GM19025 (cell line): ENCODE measurements at regions not wholly inside any gene's neighbourhood (a gene's known extent, or its start where the extent isn't known, plus 50 kb on each side); places are given as distances from the start of the nearest gene placed in this dataset.

Source experiments
- ATAC-seq: cut with Tn5 transposase; IDR thresholded peaks from one replicate; pipeline ENCODE4 v1.9.1; 2021; ENCODE audit warnings: mild to moderate bottlenecking, low read depth, moderate library complexity; ENCODE audit not compliant: unreplicated experiment

DNA sequence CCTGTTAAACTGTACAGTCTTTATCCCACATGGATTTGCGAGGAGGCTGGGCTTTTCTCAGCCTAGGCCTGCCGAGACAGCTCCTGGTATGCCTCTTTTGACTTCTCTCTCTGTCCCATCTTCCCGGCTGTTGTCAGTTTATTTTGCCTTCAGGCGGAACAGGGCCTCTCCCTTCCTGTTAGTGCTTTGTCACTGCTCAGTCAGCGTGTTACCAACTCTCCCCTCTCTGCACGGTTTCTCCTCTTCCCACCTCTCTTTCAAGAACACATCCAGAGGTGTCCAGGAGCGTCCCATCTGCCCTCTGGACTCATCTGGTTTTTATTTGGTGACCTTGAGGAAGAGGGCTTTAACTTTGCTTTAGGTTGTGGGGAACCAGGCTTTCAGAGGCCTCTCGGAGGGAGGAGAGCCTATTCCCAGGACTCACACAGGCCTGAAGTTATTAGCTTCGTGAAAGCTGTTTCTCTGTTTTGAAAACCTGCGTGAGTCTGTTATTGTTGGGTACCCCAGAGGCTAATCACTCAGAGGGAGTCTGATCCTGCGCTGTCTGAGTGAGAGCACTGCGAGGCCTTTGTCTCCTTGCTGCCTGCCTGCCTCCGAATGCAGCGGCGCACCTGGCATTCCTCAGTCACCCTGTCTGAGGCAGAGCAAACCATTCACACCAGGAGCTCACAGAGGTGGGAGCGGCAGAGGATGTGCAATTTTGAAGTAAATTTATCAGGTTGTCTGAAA, 234.4 kb upstream of the MPDZ start:
- ATAC-seq = no peak

DNA sequence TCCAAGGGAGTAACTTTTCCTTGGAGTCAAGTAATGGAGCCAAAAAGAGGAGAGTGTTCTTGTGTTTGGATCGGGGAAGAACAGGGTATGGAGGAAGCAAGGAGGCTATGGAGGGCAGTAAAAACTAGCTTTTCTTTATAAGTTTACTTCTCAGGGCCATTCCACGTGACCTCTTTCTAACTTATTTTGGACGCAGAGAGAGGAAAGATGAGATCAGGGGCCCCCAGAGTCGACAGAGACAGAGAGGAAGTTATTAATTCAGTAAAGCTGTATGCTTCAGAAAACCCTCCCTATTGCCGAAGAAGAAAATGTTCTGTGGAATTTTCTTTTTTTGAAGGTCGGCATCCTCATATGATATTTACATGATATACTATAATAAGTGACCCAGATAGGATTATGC, 233.8 kb upstream of the MPDZ start:
- ATAC-seq = no peak

DNA sequence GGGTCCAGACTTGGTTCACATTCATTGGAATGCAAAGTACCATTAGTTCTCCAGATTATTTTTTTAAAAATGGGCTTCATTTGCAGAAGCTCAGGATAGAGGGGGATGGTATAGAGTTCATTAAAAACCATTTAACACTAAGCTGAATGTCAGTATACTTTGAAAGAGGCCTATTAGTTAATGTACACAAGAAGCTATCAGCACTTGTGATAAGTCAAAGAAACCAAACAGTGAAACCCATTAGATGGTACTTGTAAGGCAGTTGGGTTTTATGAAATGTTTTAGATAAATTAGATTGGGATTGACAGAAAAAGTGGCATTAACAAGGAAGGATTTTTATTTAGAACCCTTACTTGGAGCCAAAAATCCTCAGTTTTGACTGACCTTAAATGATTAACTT, 229.2 kb upstream of the MPDZ start:
- no peak for ATAC-seq

DNA sequence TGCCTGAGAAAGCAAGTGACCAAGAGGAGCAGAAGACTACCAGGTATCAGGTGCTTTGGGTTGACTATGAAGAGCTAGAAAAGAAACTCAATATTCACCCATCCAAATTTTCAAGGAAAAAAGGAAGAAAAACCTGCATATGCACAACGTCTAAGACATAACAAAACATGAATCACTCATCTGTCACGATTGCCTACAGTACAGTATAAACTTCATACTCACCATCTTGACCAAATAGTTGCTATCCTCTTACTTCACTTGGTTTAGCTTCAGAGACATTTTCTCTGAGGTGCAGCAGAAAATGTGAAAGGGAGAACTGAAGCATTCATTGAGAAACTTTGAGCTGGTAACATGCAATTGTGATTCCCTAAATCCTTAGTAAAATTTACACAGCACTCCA, 228.6 kb upstream of the MPDZ start:
- no peak for ATAC-seq

DNA sequence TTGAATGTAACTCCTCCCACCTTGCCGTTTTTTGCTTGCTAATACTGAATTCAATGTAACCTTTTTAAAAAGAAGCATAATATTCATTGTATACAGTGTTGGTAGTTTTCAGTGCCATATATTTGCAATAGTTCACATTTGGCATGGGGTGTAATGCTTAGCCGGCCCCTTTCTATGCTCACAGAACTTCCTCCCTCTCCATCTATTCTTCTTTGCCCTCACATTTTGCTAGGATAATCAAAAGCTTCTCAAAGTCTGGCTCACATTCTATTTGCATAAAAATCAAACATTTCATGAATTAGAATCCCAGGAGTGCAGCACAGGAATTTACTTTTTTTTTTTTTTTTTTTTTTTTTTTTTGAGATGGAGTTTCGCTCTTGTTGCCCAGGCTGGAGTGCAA, 226.3 kb upstream of the MPDZ start:
- no peak for ATAC-seq

DNA sequence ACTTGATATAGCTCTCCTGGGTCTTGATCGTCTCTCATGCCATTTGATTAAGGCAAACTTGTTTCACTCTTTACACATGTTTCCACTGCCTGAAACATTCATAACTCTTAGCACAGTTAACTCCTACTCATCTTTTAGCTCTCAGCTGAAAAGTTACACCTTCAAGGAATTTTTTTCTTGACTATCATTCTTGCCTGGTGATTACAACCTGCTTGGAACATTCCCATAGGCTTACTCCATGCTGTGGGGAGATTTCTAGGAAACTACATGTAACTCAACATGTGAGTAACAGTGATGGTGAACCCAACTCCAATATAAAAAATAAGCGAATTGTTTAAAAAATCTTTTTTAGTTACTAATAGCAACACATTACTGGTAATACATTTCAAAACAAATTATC, 224.1 kb upstream of the MPDZ start:
- ATAC-seq = no peak

DNA sequence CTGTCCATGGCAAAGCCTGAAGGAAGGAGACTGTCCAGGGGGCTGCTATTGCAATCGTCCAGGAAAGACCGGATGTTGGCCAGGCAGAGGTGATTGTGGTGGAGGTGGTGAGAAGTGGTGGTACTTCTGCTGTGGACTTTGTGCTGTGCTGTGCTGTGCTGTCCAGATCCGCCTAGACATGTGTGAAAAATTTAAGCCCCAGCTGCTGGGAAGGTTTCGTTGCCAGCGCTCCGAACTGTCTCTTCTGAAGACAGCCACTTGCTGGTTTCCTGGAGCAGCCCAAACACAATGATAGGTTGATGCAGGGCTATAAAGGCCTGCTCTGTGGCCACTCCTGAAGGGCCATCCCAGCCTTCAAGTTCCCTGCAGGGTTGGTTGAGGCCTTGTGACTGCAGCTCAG, 223.0 kb upstream of the MPDZ start:
- ATAC-seq = no peak

DNA sequence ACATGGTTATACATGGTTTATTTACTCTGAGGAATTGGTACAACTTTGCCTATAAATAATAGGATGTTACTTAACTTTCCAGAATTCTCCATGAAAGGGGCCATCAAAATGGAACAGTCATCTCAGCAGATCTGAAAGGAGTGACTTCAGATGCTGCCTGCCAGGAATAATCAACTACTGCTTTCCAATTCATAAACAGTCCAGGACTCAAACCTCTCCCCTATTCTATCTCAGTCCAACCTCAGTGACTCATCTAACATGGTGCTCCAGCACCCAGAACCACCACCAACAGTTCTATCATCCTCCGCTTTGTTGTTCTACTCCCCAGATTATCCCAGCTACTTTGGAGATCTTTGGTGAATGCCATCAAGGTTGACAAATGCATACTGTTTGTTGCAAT, 221.5 kb upstream of the MPDZ start:
- no peak for ATAC-seq

DNA sequence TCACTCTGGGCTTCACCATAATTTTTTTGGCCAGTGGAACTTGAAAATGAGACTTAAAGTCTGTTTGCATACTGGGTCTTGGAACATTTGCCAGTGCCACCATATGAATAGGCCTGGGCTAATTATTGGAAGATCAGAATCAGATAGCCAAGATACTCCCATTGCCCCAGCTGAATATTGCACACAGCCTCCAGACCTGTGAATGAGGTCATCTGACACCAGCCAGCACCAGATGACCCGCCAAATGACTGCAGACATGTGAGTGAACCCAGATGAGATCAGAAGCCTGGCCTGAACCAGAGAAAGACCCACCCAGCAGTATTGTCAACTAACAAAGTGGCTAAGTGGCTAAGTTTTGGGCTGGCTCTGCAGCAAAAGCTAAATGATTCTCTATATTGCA, 220.5 kb upstream of the MPDZ start:
- no peak for ATAC-seq

DNA sequence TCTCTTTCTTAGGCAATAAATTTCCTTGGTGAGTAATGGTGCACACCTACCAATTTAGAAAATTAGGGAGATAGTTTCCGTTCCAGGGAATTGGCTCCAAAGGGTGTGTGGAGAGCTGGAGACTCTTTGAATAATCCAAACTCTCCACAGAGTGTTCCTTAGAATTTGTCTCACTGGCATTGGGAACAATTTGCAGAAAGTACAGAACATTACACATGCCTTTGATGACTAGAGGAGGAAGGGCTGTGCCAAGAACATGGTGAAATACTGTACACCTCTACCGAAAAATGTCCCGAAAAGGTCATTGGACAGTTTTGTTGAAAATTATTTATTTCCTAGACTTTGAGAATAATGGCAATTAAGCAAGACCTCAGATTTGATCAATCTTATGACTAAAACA, 214.2 kb upstream of the MPDZ start:
- no peak for ATAC-seq

DNA sequence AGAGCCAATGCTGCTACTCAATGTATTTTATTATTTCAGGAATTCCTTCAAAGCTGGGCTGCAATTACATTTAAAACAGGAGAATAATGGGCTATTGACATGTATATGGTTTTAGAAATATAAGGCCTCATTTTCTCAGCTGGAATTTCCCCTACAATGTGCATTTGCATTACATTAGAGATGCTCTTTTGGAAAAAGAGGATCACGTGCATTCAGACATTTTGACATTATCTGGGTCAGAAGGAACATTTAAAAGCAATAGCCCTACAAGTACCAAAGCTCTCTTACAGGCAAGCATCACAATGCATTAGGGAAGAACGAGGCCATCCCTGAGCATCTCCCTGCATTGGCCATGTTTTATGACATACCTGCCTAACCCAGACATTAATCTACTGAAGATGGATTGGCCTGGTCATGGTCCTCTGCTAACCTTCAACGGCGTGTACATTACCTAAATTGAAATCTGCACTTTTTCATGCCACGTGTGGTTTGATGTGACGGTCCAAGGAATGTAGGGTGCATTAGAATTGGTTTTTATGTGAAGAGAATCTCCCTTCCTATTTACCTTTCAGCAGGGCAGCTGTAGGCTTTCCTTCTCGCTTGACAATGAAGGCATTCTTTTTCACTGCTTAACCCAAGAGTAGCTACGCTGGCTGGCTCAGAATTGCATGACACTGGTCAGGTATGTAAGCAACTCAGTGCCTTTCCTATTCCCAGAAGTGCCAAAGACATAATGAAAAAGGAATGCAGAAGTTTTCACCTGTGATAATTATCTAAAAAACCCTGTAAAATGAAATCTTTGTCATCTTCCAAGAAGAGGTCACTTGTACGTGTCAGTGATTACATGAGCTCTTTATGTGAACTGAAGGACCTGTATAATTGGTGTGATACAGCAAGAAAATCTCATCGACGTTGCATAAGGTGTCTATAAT, 212.3 kb upstream of the MPDZ start:
- ATAC-seq = no peak

DNA sequence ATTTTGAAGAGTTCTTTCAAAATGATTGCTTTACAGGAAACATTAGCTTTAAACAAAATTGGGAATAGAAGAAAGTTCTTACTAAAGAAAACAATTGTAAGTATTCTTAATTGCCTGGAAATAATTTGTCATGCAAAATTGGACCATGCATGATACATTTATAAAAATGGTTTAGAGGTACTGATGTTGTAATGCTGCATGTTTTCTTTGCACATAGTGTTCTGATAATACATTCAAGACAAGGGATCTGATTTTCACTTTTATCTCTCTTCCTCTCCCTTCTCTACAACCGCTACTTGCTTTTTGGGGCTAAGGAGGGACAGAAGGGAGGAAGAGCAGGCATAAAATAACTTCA, 211.6 kb upstream of the MPDZ start:
- no peak for ATAC-seq

DNA sequence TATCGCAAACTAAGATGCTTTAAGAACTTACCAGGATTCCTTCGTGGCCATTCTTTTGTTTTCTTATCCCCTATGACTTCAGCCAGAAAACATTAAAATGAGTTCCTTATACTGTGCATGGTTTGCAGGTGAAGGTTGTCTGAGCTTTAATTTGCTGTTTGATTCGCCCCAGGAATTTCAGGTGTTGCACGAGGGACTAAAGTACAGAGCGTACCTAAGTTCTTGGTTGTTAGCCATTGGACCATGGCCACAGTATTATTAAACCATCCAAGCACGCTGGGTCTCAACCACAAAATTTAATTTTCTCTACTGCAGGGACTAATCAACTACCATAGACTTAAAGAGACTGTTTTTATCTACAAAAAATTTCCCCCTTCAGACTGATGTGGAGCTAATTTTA, 208.4 kb upstream of the MPDZ start:
- ATAC-seq = no peak

DNA sequence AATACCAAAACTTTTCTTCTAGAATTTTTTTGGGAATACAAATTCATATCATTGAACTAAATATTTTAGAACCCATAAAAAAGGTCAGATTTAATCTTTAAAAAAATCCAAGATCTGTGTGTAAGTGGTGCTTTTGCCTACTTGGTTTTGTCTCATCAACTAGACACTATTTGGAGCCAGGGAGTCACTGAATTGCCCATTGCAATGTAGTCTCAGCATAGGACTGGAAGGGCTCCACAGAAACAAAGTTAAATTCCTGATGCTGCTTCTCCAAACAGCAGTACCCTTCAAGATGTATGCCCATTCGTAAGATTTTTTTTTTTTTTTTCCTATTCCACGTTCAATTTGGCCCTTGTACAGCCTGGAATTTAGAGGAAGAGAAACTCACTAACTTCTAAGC, 208.0 kb upstream of the MPDZ start:
- no peak for ATAC-seq

DNA sequence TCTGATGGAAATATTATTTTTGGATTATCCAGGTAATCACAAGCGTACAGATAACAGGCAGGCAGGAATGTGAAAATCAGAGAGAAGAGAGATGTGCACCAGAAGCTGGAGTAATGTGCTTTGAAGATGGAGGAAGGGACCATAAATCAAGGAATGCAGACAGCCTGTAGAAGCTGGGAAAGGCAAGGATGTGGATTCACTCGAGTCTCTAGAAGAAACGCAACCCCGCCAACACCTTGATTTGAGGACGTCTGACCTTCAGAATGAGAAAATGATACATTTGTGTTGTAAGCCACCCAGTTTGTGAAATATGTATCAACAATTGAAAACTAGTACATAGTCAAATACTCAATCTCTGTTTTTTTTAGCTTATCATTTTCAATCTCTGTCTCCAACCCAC, 207.6 kb upstream of the MPDZ start:
- no peak for ATAC-seq

DNA sequence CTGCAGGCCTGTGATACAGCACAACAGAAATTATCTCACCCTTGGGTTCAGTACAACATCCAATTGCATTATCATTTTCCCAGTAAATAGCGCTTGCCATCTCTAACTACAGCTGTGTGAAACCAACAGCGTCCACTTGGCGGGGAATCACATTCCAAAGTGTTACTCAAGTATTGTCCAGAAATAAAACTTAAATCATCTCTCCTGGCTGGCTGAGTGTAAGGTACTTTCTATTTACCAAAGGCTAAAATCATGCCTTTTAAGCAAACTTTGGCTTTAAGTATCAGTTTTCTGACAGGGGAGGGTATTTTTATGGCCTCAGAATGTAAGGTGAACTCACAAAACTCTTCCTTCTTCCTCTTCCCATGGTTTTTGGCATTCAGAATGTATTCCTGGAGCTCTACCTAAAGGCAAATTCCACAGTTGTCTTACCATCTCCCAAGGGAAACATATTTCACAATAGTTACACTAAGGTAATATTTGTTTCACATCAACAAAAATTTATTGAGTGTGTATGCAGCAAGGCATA, 205.6 kb upstream of the MPDZ start:
- no peak for ATAC-seq

DNA sequence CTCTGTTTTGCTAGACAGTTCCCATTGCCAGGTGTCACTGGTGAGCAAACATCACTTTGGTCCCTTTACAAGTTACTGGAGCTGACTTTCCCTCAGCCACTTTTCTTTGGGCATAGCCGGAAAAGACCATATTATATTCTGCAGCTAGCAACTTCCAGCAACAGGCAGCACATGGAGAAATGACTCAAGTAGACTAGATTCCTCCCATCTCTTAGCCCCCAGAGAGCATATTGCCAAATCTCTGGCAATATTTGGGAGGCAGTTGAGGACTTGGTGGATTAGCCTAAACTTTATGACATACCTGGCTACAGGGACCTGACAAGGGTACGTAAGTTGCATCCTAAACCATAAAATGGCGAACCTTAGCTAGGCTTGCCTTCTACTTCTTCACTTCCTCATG, 204.7 kb upstream of the MPDZ start:
- ATAC-seq = no peak

DNA sequence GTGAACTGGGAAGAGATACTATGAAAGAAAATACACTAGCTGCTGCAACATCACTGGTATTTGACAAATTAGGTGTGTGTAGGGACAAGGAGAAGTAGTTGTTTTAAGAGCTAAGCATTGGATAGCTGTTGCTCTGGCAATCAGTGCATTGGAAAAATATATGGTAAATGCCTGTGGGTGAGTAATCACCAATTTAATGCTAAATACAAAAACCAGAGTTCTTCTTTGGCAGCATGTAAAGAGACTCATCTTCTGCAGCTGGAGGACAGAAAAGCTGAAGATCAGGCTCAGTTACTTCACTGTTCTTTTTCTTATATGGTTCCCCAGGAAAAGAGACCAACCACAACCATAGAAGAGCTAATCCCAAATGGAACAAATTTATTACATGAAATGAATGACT, 201.8 kb upstream of the MPDZ start:
- ATAC-seq = no peak

DNA sequence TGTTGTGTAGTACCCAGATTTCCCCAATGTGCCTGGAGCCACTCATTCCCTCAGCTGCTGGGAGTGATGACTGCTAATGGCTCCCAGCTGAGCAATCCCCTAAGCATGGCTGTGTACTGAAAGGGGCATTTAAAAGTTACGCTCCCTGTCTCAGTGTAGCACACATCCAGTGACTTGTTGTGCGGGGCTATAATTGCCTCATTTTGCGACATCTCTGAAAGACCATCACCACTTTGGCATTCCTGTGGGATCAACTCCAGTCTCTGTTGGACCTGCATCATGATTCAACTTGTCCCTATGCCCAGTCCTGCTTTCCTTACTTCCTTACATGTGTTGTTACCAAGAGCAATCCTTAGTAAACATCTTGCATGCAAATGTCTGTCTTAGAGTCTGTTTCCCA, 201.2 kb upstream of the MPDZ start:
- ATAC-seq = no peak

DNA sequence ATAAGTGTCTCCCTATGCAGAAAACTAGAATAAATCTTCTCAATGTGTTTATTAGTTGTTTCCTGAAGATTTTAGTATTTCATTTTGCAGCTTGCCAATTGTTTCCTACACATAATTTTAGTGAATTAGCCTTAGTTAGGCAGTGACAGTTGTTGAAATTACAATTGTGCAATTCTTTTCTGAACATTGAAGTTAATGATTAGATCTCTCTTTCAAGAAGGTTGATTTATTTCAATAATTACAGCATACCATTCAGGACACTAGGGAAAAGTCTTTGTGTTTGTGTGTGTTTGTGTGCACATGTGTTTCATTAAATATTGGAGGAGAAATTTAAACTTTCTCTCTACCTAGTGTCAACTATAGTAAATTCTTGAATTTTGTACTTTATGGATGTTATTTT, 199.6 kb upstream of the MPDZ start:
- no peak for ATAC-seq

DNA sequence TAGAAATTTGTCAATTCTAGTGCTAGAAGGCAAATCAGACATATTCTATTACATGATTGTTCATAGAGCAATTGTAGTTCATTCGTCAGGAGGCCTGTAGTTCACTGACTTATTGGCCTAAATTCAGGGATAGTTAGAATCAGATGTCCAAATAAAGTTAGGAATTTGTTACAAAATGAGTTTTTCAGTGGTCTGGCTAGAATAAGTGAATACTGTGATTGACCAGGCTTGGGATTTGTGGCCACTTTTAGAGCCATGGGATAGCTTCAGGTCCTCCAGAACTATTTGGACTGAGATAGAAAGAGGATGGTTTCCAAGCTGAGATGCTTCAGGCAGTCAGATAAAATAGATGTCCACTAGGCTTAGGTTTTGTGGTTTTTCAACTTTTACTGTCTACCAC, 199.1 kb upstream of the MPDZ start:
- ATAC-seq = no peak

DNA sequence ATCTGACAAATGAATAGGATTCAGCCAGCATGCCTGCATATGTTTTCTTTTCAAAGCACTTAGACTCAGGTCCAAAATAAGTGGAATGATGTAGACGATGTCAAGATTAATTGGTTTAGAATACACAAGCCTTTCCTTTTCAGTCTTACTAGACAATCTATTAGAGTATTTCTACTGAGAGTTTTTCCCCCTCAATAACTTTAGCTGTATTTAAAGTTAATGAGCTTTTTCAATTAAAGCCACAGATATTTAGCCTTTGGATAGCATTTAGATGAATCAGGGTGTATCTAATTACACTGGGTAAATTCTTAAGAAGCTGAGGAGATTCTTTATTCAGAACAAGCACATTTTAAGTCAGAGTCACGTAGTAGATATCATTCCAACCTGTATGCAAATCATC, 198.7 kb upstream of the MPDZ start:
- ATAC-seq = no peak
